ENCODE measurements at regions not wholly inside any gene's neighbourhood (a gene's known extent, or its start where the extent isn't known, plus 50 kb on each side); places are given as distances from the start of the nearest gene placed in this dataset.

DNA sequence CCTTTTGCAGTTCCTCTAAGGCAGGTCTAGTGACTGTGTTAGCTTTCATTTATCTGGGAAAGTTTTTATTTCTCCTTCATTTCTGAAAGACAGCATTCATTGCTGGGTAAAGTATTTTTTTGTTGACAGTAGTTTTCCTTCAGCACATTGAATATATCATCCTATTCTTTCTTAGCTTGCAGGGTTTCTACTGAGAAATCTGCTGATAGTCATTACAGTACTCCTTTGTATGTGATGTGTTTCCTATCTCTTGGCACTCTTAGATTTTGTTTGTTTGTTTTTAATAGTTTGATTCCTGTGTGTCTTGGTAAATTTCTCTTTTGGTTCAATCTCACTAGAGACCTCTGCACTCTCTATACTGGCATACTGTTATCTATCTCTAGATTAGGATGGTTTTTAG, 1667.9 kb downstream of the SLITRK1 start:
- no TSS peak for BruUV-seq (replicated peaks)
- intact Hi-C loops (cut with micrococcal nuclease), result no loop called here
- ChIA-PET POLR2A (no interaction called here), CTCF (no interaction called here)
- Histone ChIP-seq H2AFZ (ENCODE audit: low read depth, low read length) (no peak overlapping the region), H3K4me3 (replicated peaks in 1 of 3; ENCODE audit: insufficient read depth in 1 of 3, low read depth in 1 of 3, low read length in 3 of 3) (no peak overlapping the region), H3K36me3 (ENCODE audit: control insufficient read depth in 2 of 2, extremely low read depth in 1 of 2, insufficient read depth in 2 of 2, low read length in 2 of 2) (no peaks in the 10 kb centered on the region), H3K4me1 (ENCODE audit: control insufficient read depth, extremely low read depth, insufficient read depth, low read length) (no peaks in the 10 kb centered on the region), H3K79me2 (ENCODE audit: control insufficient read depth, insufficient read depth, low read length) (no peaks in the 10 kb centered on the region), H3K9ac (replicated peaks; ENCODE audit: extremely low read depth, insufficient read depth, low read length) (no peak overlapping the region), H3K27ac (ENCODE audit: insufficient read depth, low read depth, low read length) (no peak overlapping the region), H3K9me1 (replicated peaks; ENCODE audit: control insufficient read depth, extremely low read depth, insufficient read depth, low read length) (no peaks in the 10 kb centered on the region), H3K9me3 (replicated peaks; ENCODE audit: control insufficient read depth, insufficient read depth, low read length) (peaks cover 3% of the 10 kb centered on the region), H3K27me3 (ENCODE audit: control insufficient read depth in 2 of 2, insufficient read depth in 2 of 2, low read length in 2 of 2) (no peaks in the 10 kb centered on the region), H3K4me2 (ENCODE audit: insufficient read depth, low read length) (no peak overlapping the region), H4K20me1 (replicated peaks; ENCODE audit: control insufficient read depth, extremely low read depth, insufficient read depth, low read length) (no peaks in the 10 kb centered on the region)
- FAIRE-seq, result no peak
- dilution Hi-C loops (cut with MboI; ENCODE audit: extremely low pct_ligation_motif_present, low sequenced_read_pairs), result no loop called here
- no peak for TF ChIP-seq POLR2A (IDR thresholded peaks at IDR 0.05; ENCODE audit: low read depth, low read length)
- TF ChIP-seq CTCF (IDR thresholded peaks at IDR 0.05; ENCODE audit: extremely low read depth in 1 of 2, insufficient read depth in 1 of 2, low read depth in 1 of 2, low read length in 2 of 2), result no peak
- TF ChIP-seq GATA2 (IDR thresholded peaks at IDR 0.05; ENCODE audit: insufficient read depth, insufficient read length, low read depth, low read length), result no peak
- no peak for TF ChIP-seq JUN (IDR thresholded peaks at IDR 0.05; ENCODE audit: borderline replicate concordance, insufficient read depth, insufficient read length, low read depth)
- no peak for TF ChIP-seq EZH2 (IDR thresholded peaks at IDR 0.05; ENCODE audit: borderline replicate concordance, low read depth, low read length, severe bottlenecking)
- TF ChIP-seq MAX (IDR thresholded peaks at IDR 0.05; ENCODE audit: insufficient read depth, insufficient read length), result no peak
- TF ChIP-seq FOS (IDR thresholded peaks at IDR 0.05; ENCODE audit: borderline replicate concordance, insufficient read depth, low read length), result no peak
- TF ChIP-seq POLR2AphosphoS5 (IDR thresholded peaks at IDR 0.05; ENCODE audit: insufficient read depth, low read depth, low read length), result no peak
- TF ChIP-seq MYC (IDR thresholded peaks at IDR 0.05; ENCODE audit: low read depth, low read length), result no peak
- DNase-seq (ENCODE audit: low read depth, low spot score), result no peak

All from endothelial cell of umbilical vein (primary cell).